Psoas muscle (tissue), 7 donors: ENCODE measurements at regions not wholly inside any gene's neighbourhood (a gene's known extent, or its start where the extent isn't known, plus 50 kb on each side); places are given as distances from the start of the nearest gene placed in this dataset.

Experiments
- ATAC-seq, 4 donors: fragments of 200-7000 bp; cut with Tn5 transposase; one replicate each; pipeline ENCODE4 v1.9.1; 2020; ENCODE audit warnings: moderate library complexity in 3 of 4, mild to moderate bottlenecking in 2 of 4
- DNase-seq, 2 donors: peaks; one replicate each; pipeline ENCODE4 v3.0.0-alpha.2; 2020
- H3K27ac ChIP-seq: fragments of 200-600 bp; one replicate; pipeline ENCODE4 v1.8.0; 2022
- H3K27me3 ChIP-seq, 3 donors: fragments of 200-600 bp in 1 of 3; one replicate each; pipeline versions ENCODE4 v1.6.1 to v1.8.0; 2013 to 2022; ENCODE audit warnings: low read length in 2 of 3, mild to moderate bottlenecking in 2 of 3, moderate library complexity in 1 of 3; ENCODE audit not compliant: insufficient read depth in 3 of 3
- H3K36me3 ChIP-seq, 2 donors: fragments of 200-600 bp in 1 of 2; one replicate each; pipeline versions ENCODE4 v1.6.1 to v1.8.0; 2013 to 2022; ENCODE audit warnings: low read depth in 1 of 2, mild to moderate bottlenecking in 1 of 2, moderate library complexity in 1 of 2; ENCODE audit not compliant: insufficient read depth in 1 of 2
- H3K4me1 ChIP-seq: fragments of 200-600 bp; one replicate; pipeline ENCODE4 v1.8.0; 2022
- H3K4me3 ChIP-seq: fragments of 200-600 bp; one replicate; pipeline ENCODE4 v1.8.0; 2022; ENCODE audit warnings: mild to moderate bottlenecking
- H3K9me3 ChIP-seq: fragments of 200-600 bp; one replicate; pipeline ENCODE4 v1.8.0; 2022
- WGBS, 3 donors: extraction: QIAGEN DNeasy Blood & Tissue Kit; methylation state at CpG; one replicate each; pipeline versions ENCODE4 v1.1.6 to v1.1.7; 2013; 5-methylcytosine and 5-hydroxymethylcytosine counted together
- intact Hi-C, 2 donors: fragments of 100-400 bp; cut with DNase I; formaldehyde crosslinking; loops; one replicate each; pipeline versions ENCODE4 v1.11.0 to v1.14.2; 2022
- TF ChIP-seq, protein P1 (sequence below): fragments of 200-600 bp; IDR thresholded peaks from one replicate; pipeline ENCODE4 v1.8.0; 2022; ENCODE audit warnings: antibody characterized with exemption
- donor health status: healthy with polysubstance abuse.
- donor health status: DM: no; HTN: no; CAD: no; lungs with moderate emphysema.
- donor health status: Bipolar disorder and iron deficiency.
- donor health status: healthy.
- donor health status: DM: yes; HTN: yes; CAD: no.
- donor health status: DM: no; HTN: no; CAD: no.
- donor health status: DM: yes; HTN: yes; CAD: no.

DNA sequence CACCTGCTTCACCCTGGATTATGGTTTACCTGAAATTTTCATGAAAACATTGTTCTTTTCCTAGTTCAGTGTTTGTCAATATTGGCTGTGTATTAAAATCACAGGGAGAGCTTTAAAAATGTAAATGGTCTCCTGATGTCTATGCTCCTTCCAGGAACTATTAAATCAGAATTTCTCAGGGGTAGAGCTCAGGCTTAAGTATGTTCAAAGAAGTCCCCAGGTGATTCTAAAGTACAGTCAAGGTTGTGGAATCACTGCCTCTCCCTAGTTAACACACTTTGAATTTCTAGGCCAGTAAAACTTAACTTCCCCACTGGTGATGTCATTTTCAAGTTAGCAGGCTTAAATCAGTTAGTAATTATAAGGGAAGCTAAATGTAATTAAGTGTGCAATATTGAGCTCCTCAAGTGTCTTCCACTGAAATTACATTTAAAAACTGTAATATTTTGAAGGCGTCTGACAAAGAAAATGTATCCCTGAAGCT is 150.3 kb upstream of the SLC28A3 start:
- no peak for ATAC-seq
- no peak for DNase-seq
- WGBS, 3 donors = 84 to 89% (median 87%) methylated on average over 1 of the region's 1 CpG
- no peaks in the 10 kb centered on the region for H3K36me3 ChIP-seq
- H3K27me3 ChIP-seq = no peaks in the 10 kb centered on the region
- no peaks in the 10 kb centered on the region for H3K4me1 ChIP-seq
- intact Hi-C loops = no loop called here
- no peaks in the 10 kb centered on the region for H3K9me3 ChIP-seq
- TF ChIP-seq, protein P1, sequence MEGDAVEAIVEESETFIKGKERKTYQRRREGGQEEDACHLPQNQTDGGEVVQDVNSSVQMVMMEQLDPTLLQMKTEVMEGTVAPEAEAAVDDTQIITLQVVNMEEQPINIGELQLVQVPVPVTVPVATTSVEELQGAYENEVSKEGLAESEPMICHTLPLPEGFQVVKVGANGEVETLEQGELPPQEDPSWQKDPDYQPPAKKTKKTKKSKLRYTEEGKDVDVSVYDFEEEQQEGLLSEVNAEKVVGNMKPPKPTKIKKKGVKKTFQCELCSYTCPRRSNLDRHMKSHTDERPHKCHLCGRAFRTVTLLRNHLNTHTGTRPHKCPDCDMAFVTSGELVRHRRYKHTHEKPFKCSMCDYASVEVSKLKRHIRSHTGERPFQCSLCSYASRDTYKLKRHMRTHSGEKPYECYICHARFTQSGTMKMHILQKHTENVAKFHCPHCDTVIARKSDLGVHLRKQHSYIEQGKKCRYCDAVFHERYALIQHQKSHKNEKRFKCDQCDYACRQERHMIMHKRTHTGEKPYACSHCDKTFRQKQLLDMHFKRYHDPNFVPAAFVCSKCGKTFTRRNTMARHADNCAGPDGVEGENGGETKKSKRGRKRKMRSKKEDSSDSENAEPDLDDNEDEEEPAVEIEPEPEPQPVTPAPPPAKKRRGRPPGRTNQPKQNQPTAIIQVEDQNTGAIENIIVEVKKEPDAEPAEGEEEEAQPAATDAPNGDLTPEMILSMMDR = no peak
- H3K27ac ChIP-seq = no peak overlapping the region
- H3K4me3 ChIP-seq = no peak overlapping the region

DNA sequence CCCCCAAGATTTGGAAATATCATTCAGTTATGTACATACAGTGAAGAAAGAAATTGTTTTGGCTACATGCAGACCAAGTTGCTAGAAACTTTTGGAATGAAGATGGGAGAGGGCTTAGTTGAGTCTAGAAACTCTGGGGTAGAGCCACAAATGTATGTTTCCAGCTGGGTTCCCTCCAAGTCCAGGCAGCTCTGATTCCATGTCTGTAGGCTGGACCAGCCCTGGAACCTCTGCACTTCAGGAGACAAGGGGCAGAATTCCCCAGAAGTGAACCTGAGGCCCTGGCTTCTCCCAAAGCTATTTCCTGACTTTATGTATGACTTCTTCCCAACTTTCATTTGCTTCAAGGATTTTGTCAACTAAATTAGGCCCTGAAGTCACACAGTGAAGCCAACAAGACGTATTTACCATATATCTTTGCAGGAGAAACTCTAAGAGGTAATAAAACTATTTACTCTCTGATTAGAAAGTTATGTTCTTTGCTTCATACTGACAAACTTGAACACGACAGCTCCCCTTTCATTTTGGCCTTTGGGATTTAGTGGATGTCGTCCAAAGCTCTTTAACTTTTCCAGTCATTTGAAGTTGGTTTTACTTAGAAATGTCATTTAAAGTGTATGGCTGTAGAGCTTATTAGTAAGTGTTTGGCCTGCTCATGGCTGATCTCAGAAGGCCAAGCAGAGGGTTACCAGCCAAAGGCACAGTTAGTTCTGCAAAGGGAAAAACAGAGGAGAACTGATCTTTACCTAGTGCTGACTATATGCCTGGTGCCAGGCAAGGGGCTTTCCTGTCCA is 152.0 kb upstream of the SLC28A3 start:
- Histone ChIP-seq H3K27ac (no peak overlapping the region), H3K36me3 (no peaks in the 10 kb centered on the region), H3K4me3 (no peak overlapping the region), H3K9me3 (no peaks in the 10 kb centered on the region), H3K27me3 (no peaks in the 10 kb centered on the region), H3K4me1 (no peaks in the 10 kb centered on the region)
- DNase-seq = no peak
- intact Hi-C loops = no loop called here
- TF ChIP-seq, protein P1 = no peak
- 54 to 62% (median 59%) methylated on average over 3 of the region's 3 CpGs for WGBS, 3 donors
- ATAC-seq = no peak

DNA sequence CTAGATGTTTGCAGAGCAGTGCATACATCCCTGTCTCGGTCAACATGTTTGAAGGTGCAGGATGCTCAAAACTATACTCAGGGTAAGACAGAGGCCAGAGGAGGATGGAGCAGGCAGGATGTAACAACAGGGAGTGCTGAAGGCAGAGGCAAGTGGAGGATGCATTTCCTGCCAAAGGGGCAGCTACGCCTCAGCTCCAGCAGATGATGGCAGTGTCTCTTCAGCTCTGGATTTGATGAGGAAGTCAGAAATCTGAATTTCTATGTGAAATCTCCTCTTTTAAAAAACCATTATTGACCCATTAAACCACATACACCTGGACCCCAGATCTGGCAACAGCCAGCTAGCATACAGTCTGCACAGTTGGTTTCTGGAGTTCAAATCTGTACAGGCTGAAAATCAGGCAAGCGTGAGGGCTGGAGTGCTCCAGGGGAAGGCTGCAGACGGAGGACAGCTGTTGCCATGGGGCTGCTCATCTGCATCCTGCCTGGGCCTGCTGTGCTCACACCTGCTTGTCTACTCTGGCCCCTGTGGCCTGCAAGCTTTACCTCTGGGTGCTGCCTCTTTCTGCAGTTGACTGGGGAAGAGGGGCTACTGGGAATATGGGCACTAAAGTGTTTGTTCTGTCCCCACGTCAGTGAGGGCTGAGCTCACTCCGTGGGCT is 152.9 kb upstream of the SLC28A3 start:
- no peaks in the 10 kb centered on the region for H3K27me3 ChIP-seq
- no peak overlapping the region for H3K4me3 ChIP-seq
- no peak overlapping the region for H3K27ac ChIP-seq
- intact Hi-C loops = no loop called here
- no peaks in the 10 kb centered on the region for H3K36me3 ChIP-seq
- TF ChIP-seq, protein P1 = no peak
- no peak for ATAC-seq
- no peak for DNase-seq
- H3K9me3 ChIP-seq = no peaks in the 10 kb centered on the region
- no peaks in the 10 kb centered on the region for H3K4me1 ChIP-seq
- 59 to 71% (median 60%) methylated on average over 6 of the region's 6 CpGs for WGBS, 3 donors

DNA sequence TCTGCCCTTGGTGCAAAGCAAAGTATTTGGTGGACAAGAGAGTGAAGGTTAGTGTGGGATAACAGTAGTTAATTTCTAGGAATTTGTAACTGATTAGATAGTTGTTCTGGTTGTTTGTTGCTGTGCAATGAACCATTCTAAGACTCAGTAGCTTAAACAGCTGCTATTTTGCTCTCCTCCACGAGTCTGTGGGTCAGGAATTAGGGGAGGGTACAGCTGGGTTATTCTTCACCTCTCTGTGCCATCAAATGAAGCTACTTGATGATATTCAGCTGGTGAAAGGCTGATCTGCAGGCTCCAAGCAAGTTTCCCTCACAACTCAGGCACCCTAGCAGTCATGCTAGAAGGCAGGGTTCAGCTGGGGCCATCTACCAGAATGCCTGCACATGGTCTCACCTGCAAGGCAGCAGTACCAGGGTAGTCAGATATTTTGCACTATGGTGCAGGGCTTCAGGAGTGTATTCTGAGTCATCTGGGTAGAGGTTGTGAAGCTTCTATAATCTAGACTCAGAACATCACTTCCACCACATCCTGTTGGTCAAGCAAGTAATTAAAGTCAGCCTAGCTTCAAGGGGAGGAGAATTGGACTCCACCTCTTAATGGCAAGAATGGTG is 159.5 kb upstream of the SLC28A3 start:
- H3K27me3 ChIP-seq = no peaks in the 10 kb centered on the region
- no peak overlapping the region for H3K27ac ChIP-seq
- no peaks in the 10 kb centered on the region for H3K36me3 ChIP-seq
- no peak for ATAC-seq
- no peaks in the 10 kb centered on the region for H3K9me3 ChIP-seq
- no peaks in the 10 kb centered on the region for H3K4me1 ChIP-seq
- intact Hi-C loops = no loop called here
- TF ChIP-seq, protein P1 = no peak
- WGBS, 3 donors = 16 to 37% (median 29%) methylated on average over 1 of the region's 1 CpG
- no peak overlapping the region for H3K4me3 ChIP-seq
- no peak for DNase-seq
